Stimulated activated CD4-positive, alpha-beta T cell treated with anti-CD3 and anti-CD28 coated beads, Interleukin-15, amount 100 ng/mL, for 1 hour (primary cell): ENCODE measurements at regions not wholly inside any gene's neighbourhood (a gene's known extent, or its start where the extent isn't known, plus 50 kb on each side); places are given as distances from the start of the nearest gene placed in this dataset.

ENCODE experiments used
- DNase-seq, 2 donors: peaks; one replicate each; pipeline ENCODE4 v3.0.0-alpha.2; 2020; ENCODE audit warnings: low read depth in 1 of 2, low spot score in 1 of 2

- no peak for DNase-seq
Observed at GRCh38 chr14:101363261-101363555, 198.1 kb upstream of the DIO3 start.

DNA sequence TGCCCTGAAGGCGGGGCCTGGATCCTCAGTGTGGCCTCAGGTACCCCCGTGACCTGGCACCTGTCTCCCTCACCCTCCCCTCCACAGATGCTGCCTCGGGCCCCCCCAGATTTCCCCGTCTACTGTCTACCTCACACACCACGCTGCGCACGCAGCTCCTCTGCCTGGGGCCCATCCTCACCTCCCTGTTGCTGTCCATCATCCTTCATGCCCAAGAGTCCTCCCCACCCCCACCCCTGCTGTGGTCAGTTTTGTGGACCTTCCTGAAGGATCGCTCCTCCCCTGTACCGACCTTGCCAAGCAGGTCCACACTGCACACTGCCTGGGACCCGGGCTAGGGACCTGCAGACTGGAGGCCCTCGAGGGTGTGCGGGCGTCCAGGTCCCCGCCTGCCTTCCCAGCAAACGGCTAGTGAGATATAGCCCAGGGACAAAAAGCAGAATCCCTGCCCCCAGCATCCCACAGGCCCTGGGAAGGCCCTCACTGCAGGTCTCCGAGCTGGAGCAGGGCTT is 197.4 kb upstream of the DIO3 start:
- DNase-seq = no peak

DNA sequence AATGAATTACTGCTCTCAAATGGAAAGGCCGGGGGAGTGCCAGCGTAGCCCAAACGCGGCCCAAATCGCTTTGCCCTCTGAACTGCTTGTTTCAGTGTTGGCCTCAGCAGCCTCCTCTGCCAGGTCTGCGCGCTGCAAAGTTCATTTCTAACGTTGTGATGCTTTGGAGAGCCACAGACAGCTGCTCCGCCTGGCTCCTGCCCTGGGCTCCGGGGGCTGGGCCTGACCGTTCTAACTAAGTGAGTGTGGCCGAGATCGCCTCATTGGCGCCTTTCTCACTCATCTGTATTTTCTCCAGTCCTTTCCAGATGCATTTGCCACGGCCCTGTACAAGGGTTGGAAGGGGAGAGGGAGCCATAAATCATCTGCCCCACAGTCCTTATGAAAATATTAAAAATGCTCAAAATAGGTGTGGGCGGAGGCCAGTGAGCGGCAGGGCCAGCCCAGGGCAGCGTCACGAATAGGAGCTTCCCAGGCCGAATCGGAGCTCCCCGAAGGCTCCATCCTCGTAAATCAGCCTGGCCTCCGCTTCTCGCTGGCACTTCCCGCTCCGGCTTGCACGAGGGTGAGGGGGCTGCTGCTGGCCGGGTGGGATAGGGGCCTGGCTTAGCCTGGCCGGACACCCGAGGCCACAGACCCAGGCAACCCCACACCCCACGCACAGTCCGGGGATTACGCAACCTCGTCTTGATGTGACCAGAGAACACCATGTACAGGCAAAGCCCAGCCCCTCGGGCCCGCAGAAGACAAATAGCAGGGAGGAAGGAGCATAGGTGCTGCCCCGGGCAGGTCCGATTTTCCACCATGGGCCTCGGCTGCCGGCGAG is 196.6 kb upstream of the DIO3 start:
- no peak for DNase-seq

- DNase-seq = no peak
Observed at GRCh38 chr14:101365329-101366158, 195.8 kb upstream of the DIO3 start.

- DNase-seq = no peak
Observed at GRCh38 chr14:101367421-101368261, 193.7 kb upstream of the DIO3 start.

DNA sequence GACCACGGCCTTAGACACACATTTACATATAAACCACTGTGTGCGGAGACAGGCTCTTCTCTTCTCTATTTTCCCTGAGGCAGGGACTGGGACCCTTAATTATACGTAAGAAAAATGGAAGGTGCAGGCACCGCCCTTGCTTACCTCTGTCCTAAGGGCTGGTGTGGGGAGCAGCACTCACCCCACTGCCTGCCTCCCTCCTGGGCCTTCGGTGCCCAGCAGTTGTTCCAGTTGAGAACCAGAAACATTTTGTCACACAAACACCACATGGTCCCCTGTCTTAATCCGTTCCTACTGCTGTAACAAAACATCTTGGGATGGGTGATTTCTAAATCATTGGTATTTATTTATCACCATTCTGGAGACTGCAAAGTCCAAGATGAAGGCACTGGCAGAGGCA is 192.7 kb upstream of the DIO3 start:
- no peak for DNase-seq

DNA sequence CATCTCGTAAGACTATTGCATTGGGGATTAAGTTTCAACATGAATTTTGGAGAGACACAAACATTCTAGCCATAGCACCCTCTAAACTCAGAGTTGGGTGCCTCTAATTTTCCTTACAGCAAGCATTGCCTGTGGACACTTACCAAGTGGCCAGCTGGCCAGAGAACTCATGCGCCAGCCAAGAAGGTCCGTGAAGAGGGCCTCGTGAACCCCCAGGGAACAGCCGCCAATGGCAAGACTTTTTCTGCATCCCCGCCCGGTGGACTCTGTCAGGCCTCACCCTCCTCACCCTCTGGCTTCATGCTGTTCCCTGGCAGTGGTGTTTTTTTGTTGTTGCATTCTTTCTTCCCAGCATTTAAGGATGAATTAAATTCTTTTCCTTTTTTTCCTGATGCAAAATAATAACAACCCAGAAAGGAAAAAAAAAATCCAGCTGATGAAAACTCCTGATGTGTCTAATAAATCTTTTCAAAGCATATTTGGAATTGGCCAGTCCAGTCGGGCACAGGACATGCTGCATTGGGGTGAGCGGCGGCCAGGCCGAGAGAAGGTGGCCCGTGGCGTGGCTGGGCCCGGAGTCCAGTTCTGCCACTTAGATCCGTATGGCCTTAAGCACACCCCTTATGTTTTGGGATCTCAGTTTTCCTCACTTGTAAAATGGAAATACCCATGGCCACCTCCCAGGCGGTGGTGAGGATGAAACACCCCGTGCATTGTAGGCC is 191.9 kb upstream of the DIO3 start:
- no peak for DNase-seq

GRCh38 chr14:101369916-101370592 is 191.2 kb upstream of the DIO3 start:
- no peak for DNase-seq

- DNase-seq = no peak
Observed at GRCh38 chr14:101370593-101371569, 190.4 kb upstream of the DIO3 start.

DNA sequence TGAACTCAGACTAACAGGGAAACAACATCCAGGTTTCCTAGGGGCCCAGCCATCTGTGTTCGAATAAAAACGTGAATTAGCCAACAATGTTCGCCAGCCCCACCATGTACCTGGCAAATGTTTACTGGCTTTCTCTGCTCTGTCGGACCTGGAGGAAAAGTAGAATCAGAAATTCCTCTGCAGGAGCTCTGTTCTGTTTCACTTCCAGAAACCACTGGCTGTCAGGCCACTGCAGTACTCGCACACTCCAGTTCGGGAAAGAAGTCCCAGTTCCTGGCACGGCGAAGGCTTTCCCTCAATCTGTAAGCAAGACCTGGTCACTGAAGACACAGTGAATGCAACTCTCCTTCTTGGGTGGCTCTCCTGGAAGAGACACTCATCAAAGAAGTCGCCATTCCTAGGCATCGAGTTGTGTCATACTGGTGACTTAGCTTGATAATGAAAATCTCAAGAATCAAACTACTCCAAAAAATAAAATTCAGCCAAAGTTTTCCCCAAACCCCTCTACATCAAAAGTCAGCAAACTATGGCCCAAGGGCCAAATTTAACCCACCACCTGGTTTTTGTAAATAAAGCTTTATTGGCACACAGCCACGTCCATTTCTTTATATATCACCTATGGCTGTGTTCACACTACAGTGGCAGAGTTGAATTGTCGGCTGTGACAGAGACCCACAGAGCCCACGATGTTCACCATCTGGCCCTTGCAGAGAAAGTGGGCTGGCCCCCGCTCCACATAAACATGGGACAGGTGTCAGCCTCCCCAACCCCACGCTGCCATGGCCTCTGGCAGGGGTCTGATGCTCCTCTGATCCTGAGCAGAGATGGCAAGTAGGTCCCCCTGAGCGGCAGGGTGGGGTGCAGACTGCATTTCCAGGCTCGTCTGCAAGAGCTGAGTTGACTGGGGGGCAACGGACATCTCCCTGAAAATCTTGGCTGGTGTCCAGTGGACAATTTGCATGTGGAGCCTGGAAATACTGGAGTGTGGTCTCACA is 189.2 kb upstream of the DIO3 start:
- no peak for DNase-seq

DNA sequence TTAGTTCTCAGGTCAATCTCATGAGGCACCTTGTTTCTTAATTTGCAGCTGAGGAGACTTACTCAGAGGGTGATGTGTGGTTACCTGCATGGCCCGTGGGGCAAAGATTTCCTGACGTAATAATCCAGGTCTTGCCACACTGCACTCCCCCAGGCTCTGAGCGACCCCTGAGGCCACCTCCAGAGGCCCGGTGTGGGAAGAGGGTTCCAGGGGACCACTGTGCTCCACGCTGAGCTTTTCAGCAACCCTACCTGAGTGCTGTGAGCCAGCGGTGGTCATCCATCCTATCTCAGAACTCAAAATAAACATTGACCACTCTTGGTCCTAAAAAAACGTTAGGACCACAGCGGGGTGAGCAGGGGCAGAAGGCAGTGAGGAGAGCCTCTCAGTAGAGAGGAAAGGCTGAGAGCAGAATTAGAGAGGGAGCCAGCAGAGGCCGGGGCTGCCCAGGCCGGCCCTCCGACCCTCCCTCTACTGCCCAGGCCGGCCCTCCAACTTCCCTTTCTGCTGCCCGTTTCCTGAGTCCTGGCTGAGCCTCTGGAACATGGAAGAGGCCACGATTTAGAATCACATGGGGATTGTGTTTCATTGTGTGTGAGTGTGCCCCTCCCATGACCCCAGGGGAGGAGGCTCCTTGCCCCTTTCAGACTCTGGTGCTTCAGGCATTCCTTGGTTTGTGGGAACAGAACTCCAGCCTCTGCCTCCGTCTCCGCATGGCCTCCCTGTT is 188.2 kb upstream of the DIO3 start:
- DNase-seq = no peak

- DNase-seq = no peak
Observed at GRCh38 chr14:101373690-101374295, 187.5 kb upstream of the DIO3 start.

GRCh38 chr14:101374373-101375338 is 186.6 kb upstream of the DIO3 start:
- DNase-seq = no peak

- DNase-seq = no peak
Observed at GRCh38 chr14:101377069-101377468, 184.2 kb upstream of the DIO3 start.

DNA sequence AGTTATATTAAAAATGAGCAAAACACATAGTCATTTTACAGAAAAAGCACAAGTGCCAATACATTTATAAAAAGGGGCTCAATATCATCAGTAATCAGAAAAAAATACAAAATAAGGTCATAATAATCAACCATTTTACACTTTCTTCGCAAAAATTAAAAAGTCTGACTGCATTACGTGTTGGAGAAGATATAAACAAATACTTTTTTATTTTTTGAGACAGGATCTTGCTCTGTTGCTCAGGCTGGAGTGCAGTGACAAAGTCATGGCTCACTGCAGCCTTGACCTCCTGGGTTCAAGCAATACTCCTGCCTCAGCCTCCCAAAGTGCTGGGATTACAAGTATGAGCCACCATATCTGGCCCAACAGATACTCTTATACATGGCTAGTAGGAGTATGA is 181.5 kb upstream of the DIO3 start:
- DNase-seq = no peak

DNA sequence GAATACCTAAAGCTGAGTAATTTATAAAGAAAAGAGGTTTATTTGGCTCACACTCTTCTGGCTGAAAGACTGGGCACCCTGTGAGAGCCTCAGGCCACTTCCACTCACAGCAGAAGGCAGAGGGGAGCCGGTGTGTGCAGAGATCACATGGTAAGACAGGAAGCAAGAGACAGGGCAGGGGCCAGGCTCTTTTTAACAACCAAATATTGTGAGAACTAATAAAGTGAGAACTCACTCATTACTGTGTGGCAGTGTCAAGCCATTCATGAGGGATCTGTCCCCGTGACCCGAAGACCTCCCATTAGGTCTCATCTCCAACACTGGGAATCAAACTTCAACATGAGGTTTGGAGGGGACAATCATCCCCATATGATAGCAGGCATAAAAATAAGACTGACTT is 180.8 kb upstream of the DIO3 start:
- no peak for DNase-seq
